ENCODE measurements at regions not wholly inside any gene's neighbourhood (a gene's known extent, or its start where the extent isn't known, plus 50 kb on each side); places are given as distances from the start of the nearest gene placed in this dataset.
"Not testable (repeated sequence)": the region's sequence is repeated elsewhere in the genome, so short reads cannot be mapped to it uniquely, and the experiment has no call there.

DNA sequence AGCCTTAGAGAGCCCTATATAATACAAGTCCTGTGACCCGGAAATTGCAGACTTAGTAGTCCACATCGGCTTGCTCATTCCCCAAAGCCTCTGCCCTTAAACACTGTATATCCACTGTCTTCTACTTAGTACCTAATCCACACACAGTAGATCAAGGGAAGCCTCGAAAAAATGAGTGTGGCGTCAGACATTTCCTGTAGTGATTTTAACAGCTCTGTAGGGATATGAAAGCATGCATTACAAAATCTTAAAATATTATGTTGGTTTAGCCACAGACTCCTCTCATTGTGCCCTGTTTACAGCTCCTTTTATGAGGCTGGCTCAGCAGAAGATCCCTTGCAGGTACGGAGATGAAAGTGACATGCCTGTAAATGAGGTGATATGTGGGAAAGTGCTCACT lies 416.3 kb downstream of the LIG4 start:
- no peaks in the 10 kb centered on the region for H3K9me3 ChIP-seq (replicated peaks)
- H3K4me3 ChIP-seq, result no peak overlapping the region
- H3K4me1 ChIP-seq, result no peaks in the 10 kb centered on the region
- intact Hi-C loops (cut with micrococcal nuclease), result no loop called here
- H3K36me3 ChIP-seq, result no peaks in the 10 kb centered on the region
- H3K27ac ChIP-seq (replicated peaks), result no peak overlapping the region
- no peaks in the 10 kb centered on the region for H3K27me3 ChIP-seq (ENCODE audit: low read depth)
- DNase-seq, result no peak
- TF ChIP-seq, protein P1, sequence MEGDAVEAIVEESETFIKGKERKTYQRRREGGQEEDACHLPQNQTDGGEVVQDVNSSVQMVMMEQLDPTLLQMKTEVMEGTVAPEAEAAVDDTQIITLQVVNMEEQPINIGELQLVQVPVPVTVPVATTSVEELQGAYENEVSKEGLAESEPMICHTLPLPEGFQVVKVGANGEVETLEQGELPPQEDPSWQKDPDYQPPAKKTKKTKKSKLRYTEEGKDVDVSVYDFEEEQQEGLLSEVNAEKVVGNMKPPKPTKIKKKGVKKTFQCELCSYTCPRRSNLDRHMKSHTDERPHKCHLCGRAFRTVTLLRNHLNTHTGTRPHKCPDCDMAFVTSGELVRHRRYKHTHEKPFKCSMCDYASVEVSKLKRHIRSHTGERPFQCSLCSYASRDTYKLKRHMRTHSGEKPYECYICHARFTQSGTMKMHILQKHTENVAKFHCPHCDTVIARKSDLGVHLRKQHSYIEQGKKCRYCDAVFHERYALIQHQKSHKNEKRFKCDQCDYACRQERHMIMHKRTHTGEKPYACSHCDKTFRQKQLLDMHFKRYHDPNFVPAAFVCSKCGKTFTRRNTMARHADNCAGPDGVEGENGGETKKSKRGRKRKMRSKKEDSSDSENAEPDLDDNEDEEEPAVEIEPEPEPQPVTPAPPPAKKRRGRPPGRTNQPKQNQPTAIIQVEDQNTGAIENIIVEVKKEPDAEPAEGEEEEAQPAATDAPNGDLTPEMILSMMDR (IDR thresholded peaks at IDR 0.05; ENCODE audit: borderline replicate concordance), result no peak

- Histone ChIP-seq H3K27me3 (ENCODE audit: low read depth) (no peaks in the 10 kb centered on the region), H3K4me3 (no peak overlapping the region), H3K4me1 (no peaks in the 10 kb centered on the region), H3K9me3 (replicated peaks) (no peaks in the 10 kb centered on the region), H3K27ac (replicated peaks) (no peak overlapping the region), H3K36me3 (no peaks in the 10 kb centered on the region)
- DNase-seq, result no peak
- intact Hi-C loops (cut with micrococcal nuclease), result no loop called here
- TF ChIP-seq, protein P1 (IDR thresholded peaks at IDR 0.05; ENCODE audit: borderline replicate concordance), result no peak
Measured at GRCh38 chr13:107790397-107790796, 424.9 kb downstream of the LIG4 start.

GRCh38 chr13:107788464-107789165 lies 426.7 kb downstream of the LIG4 start:
- TF ChIP-seq, protein P1 (IDR thresholded peaks at IDR 0.05; ENCODE audit: borderline replicate concordance), result no peak
- Histone ChIP-seq H3K36me3 (no peaks in the 10 kb centered on the region), H3K4me1 (no peaks in the 10 kb centered on the region), H3K27me3 (ENCODE audit: low read depth) (no peaks in the 10 kb centered on the region), H3K4me3 (no peak overlapping the region), H3K27ac (replicated peaks) (no peak overlapping the region), H3K9me3 (replicated peaks) (no peaks in the 10 kb centered on the region)
- DNase-seq, result no peak
- intact Hi-C loops (cut with micrococcal nuclease), result no loop called here

DNA sequence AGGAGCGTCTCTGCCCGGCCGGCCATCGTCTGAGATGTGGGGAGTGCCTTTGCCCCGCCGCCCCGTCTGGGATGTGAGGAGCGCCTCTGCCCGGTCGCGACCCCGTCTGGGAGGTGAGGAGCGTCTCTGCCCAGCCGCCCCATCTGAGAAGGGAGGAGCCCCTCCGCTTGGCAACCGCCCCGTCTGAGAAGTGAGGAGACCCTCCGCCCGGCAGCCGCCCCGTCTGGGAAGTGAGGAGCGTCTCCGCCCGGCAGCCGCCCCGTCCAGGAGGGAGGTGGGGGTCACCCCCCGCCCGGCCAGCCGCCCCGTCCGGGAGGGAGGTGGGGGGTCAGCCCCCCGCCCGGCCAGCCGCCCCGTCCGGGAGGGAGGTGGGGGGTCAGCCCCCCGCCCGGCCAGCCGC lies 432.7 kb downstream of the LIG4 start:
- H3K4me3 ChIP-seq; H3K4me1 ChIP-seq; H3K9me3 ChIP-seq (replicated peaks); DNase-seq; H3K36me3 ChIP-seq; H3K27ac ChIP-seq (replicated peaks); intact Hi-C loops (cut with micrococcal nuclease); H3K27me3 ChIP-seq (ENCODE audit: low read depth): not testable (repeated sequence)

DNA sequence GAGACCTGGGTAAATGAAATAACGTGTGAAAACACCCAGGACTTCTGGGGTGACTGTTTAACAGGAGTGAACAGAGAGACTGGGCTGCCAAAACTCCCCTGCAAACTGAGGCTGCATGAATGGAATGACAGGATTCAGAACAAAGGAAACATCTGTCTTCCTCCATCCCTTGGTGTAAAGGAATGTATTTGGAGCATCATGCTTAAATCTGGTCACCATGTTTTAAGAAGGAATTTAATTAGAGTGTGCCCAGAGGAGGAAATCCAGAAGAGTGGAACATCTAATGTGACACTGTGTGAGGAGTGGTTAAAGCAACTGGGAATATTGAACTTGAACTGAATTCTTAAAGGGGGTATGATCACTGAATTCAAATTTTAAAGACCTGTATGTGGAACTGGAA lies 437.2 kb downstream of the LIG4 start:
- Histone ChIP-seq H3K27me3 (ENCODE audit: low read depth) (no peaks in the 10 kb centered on the region), H3K36me3 (no peaks in the 10 kb centered on the region), H3K9me3 (replicated peaks) (peaks cover 3% of the 10 kb centered on the region), H3K27ac (replicated peaks) (no peak overlapping the region), H3K4me3 (no peak overlapping the region), H3K4me1 (no peaks in the 10 kb centered on the region)
- intact Hi-C loops (cut with micrococcal nuclease), result no loop called here
- no peak for DNase-seq
- TF ChIP-seq, protein P1 (IDR thresholded peaks at IDR 0.05; ENCODE audit: borderline replicate concordance), result no peak

DNA sequence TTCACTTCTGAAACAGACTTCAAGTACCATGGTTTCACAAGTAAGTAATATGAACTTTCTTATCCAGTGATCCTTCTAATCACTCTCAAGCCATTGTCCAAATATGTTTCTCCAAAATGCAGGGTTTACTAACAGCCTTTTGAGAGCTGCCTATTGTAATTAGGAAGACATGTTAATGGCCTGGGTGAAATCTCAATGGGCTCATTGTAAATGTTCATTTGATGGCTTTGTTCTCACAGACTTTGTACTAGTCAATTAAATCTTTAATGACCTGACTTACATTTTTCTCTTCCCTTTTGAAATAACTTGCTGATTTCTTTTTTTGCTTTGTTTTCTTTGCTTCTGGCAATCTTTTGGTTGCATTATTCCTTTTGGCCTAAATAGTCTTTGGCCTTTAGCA lies 444.8 kb downstream of the LIG4 start:
- Histone ChIP-seq H3K9me3 (replicated peaks) (peaks cover 3% of the 10 kb centered on the region), H3K4me1 (no peaks in the 10 kb centered on the region), H3K36me3 (no peaks in the 10 kb centered on the region), H3K27me3 (ENCODE audit: low read depth) (no peaks in the 10 kb centered on the region), H3K4me3 (no peak overlapping the region), H3K27ac (replicated peaks) (no peak overlapping the region)
- DNase-seq, result no peak
- TF ChIP-seq, protein P1 (IDR thresholded peaks at IDR 0.05; ENCODE audit: borderline replicate concordance), result no peak
- intact Hi-C loops (cut with micrococcal nuclease), result no loop called here

Measured in left ventricle myocardium inferior (tissue), 1 donor.